ENCODE measurements at regions not wholly inside any gene's neighbourhood (a gene's known extent, or its start where the extent isn't known, plus 50 kb on each side); places are given as distances from the start of the nearest gene placed in this dataset.

DNA sequence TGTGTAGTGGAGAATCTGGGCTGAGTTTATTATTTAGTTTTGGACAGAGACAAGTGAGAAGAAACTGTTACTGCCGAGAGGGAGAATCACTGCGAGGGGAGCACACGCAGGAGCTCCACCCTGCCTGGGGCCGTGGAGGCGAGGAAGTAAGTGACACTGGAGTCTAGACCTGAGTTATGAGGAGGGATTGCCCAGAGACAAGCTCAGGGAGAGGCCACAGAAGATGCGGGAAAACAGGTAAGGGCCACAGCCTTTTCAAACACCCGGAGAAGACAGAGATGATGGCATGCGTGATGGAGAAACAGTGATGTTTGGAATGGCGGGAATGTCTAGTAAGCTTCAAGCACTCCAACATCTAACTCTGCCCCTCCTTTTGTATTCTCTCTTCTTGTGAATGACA, 84.1 kb downstream of the TNFSF11 start:
- no peak for TF ChIP-seq YY1 (IDR thresholded peaks at IDR 0.05; ENCODE audit: low read depth)
- TF ChIP-seq, protein P1, sequence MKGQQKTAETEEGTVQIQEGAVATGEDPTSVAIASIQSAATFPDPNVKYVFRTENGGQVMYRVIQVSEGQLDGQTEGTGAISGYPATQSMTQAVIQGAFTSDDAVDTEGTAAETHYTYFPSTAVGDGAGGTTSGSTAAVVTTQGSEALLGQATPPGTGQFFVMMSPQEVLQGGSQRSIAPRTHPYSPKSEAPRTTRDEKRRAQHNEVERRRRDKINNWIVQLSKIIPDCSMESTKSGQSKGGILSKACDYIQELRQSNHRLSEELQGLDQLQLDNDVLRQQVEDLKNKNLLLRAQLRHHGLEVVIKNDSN (IDR thresholded peaks at IDR 0.05), result no peak
- no peak for TF ChIP-seq EGR1 (IDR thresholded peaks at IDR 0.05)
- no peak for TF ChIP-seq TCF12 (IDR thresholded peaks at IDR 0.05; ENCODE audit: low read depth)
- TF ChIP-seq CREB1 (IDR thresholded peaks at IDR 0.05; ENCODE audit: low read depth), result no peak
- TF ChIP-seq CEBPB (IDR thresholded peaks at IDR 0.05), result no peak
- TF ChIP-seq, protein P2, sequence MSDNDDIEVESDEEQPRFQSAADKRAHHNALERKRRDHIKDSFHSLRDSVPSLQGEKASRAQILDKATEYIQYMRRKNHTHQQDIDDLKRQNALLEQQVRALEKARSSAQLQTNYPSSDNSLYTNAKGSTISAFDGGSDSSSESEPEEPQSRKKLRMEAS (IDR thresholded peaks at IDR 0.05), result no peak
- no peak for TF ChIP-seq RAD21 (IDR thresholded peaks at IDR 0.05; ENCODE audit: low read depth)

DNA sequence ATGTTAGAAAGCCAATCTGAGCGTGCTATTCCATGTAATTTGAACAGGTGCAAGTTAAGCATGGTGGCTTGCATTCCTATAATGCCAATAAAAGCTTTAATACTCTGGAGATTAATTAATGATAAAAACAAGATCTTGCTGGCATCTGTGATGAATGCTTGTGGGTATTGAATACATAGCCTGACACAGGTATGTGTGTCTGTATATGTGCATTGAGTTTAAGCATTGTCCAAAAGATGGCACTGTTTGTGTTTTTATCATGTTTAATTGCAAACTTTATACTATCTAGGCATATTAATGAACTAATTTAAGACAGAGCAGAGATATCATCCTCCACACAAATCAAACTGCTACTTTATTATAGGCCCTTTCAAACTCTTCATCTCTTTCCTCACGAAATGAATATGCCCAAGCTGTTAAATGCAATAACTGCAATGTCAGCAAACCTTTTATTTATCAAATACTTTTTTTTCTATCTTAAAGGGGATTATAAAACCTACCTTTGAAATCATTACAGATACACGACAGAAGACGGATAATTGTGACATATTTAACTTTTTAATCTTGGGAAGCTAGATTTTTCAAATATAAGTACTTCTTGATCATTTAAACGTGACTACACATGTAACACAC, 86.5 kb downstream of the TNFSF11 start:
- TF ChIP-seq CEBPB (IDR thresholded peaks at IDR 0.05) (no peak), EP300 (IDR thresholded peaks at IDR 0.05; ENCODE audit: borderline replicate concordance) (no peak), FOXM1 (IDR thresholded peaks at IDR 0.05; ENCODE audit: borderline replicate concordance, low read depth) (no peak), RAD21 (IDR thresholded peaks at IDR 0.05; ENCODE audit: low read depth) (peak; percentile 10; the same call in 1 of the 2 replicates), EGR1 (IDR thresholded peaks at IDR 0.05) (no peak), TCF12 (IDR thresholded peaks at IDR 0.05; ENCODE audit: low read depth) (no peak)

DNA sequence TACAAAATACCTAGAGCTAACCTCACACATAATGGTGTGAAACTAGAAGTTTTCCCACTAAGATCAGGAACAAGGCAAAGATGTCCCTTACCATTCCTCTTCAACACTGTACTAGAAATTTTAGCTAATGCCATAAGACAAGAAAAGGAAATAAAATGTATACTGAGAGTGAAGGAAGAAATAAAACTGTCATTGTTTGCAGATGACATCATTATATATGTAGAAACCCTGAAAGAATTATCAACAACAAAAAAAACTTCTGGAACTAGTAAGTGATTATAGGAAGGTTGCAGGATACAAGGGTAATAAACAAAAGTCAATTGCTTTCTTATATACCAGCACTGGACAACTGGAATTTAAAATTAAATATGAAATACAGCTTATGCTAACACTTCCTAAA, 93.7 kb downstream of the TNFSF11 start:
- TF ChIP-seq YY1 (IDR thresholded peaks at IDR 0.05; ENCODE audit: low read depth), result no peak
- TF ChIP-seq, protein P1 (IDR thresholded peaks at IDR 0.05), result no peak
- no peak for TF ChIP-seq FOXM1 (IDR thresholded peaks at IDR 0.05; ENCODE audit: borderline replicate concordance, low read depth)
- TF ChIP-seq, protein P2 (IDR thresholded peaks at IDR 0.05), result no peak
- TF ChIP-seq, protein P3, sequence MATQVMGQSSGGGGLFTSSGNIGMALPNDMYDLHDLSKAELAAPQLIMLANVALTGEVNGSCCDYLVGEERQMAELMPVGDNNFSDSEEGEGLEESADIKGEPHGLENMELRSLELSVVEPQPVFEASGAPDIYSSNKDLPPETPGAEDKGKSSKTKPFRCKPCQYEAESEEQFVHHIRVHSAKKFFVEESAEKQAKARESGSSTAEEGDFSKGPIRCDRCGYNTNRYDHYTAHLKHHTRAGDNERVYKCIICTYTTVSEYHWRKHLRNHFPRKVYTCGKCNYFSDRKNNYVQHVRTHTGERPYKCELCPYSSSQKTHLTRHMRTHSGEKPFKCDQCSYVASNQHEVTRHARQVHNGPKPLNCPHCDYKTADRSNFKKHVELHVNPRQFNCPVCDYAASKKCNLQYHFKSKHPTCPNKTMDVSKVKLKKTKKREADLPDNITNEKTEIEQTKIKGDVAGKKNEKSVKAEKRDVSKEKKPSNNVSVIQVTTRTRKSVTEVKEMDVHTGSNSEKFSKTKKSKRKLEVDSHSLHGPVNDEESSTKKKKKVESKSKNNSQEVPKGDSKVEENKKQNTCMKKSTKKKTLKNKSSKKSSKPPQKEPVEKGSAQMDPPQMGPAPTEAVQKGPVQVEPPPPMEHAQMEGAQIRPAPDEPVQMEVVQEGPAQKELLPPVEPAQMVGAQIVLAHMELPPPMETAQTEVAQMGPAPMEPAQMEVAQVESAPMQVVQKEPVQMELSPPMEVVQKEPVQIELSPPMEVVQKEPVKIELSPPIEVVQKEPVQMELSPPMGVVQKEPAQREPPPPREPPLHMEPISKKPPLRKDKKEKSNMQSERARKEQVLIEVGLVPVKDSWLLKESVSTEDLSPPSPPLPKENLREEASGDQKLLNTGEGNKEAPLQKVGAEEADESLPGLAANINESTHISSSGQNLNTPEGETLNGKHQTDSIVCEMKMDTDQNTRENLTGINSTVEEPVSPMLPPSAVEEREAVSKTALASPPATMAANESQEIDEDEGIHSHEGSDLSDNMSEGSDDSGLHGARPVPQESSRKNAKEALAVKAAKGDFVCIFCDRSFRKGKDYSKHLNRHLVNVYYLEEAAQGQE (IDR thresholded peaks at IDR 0.05; ENCODE audit: low read depth), result no peak
- no peak for TF ChIP-seq CREB1 (IDR thresholded peaks at IDR 0.05; ENCODE audit: low read depth)
- no peak for TF ChIP-seq EGR1 (IDR thresholded peaks at IDR 0.05)
- TF ChIP-seq TEAD4 (IDR thresholded peaks at IDR 0.05), result no peak
- TF ChIP-seq ZBTB7A (IDR thresholded peaks at IDR 0.05; ENCODE audit: low read depth), result no peak
- no peak for TF ChIP-seq CEBPB (IDR thresholded peaks at IDR 0.05)
- TF ChIP-seq TAF1 (IDR thresholded peaks at IDR 0.05; ENCODE audit: low read depth), result no peak
- no peak for TF ChIP-seq TCF12 (IDR thresholded peaks at IDR 0.05; ENCODE audit: low read depth)
- no peak for TF ChIP-seq EP300 (IDR thresholded peaks at IDR 0.05; ENCODE audit: borderline replicate concordance)
- TF ChIP-seq NFIC (IDR thresholded peaks at IDR 0.05), result no peak
- TF ChIP-seq RAD21 (IDR thresholded peaks at IDR 0.05; ENCODE audit: low read depth), result no peak

DNA sequence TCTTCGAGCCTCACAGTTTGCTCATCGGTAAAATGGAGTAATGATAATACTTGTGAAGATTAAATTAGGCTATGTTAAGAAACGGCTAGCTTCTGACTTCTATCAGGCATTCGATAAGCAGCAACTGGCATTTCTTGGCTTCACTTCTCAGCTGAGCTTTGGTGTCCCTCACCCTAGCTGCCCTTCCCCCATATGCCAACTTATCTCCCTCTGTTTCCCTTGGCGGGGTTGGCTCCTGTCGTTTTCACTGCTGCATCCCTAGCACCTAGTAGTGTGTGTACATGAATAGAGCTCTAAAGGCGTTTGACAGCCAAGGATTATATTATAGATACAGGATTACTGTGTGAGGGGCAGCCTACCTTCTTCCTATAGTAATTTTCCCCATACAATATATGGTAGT, 97.5 kb downstream of the TNFSF11 start:
- TF ChIP-seq CEBPB (IDR thresholded peaks at IDR 0.05) (no peak), EP300 (IDR thresholded peaks at IDR 0.05; ENCODE audit: borderline replicate concordance) (no peak), CREB1 (IDR thresholded peaks at IDR 0.05; ENCODE audit: low read depth) (no peak), ZBTB7A (IDR thresholded peaks at IDR 0.05; ENCODE audit: low read depth) (no peak), EGR1 (IDR thresholded peaks at IDR 0.05) (no peak), FOXM1 (IDR thresholded peaks at IDR 0.05; ENCODE audit: borderline replicate concordance, low read depth) (no peak), NFIC (IDR thresholded peaks at IDR 0.05) (no peak), YY1 (IDR thresholded peaks at IDR 0.05; ENCODE audit: low read depth) (no peak), RAD21 (IDR thresholded peaks at IDR 0.05; ENCODE audit: low read depth) (no peak), TCF12 (IDR thresholded peaks at IDR 0.05; ENCODE audit: low read depth) (no peak)
- TF ChIP-seq, protein P3 (IDR thresholded peaks at IDR 0.05; ENCODE audit: low read depth), result no peak
- TF ChIP-seq, protein P1 (IDR thresholded peaks at IDR 0.05), result no peak

DNA sequence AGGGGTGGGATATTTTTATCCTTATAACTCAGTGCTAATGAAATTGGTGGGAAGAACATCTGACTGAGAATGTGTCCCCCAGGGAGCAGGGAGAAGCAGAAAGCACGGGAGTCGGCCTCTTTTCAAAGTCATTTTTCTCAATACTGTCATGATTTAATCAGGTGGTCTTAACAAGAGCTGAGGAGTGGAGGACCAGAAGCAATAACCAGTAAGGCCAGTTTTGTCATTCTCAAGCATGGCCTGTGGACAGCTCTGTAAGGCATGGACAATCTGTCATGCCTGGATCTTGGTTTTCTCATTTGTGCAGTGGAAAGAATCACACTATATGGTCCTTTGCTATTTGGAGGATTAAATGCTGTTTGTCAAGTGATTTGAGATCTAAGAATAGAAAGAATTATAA, 99.7 kb downstream of the TNFSF11 start:
- TF ChIP-seq FOXM1 (IDR thresholded peaks at IDR 0.05; ENCODE audit: borderline replicate concordance, low read depth) (no peak), TAF1 (IDR thresholded peaks at IDR 0.05; ENCODE audit: low read depth) (no peak), RAD21 (IDR thresholded peaks at IDR 0.05; ENCODE audit: low read depth) (no peak), TCF12 (IDR thresholded peaks at IDR 0.05; ENCODE audit: low read depth) (no peak), ZBTB7A (IDR thresholded peaks at IDR 0.05; ENCODE audit: low read depth) (no peak), EP300 (IDR thresholded peaks at IDR 0.05; ENCODE audit: borderline replicate concordance) (no peak), EGR1 (IDR thresholded peaks at IDR 0.05) (no peak), CREB1 (IDR thresholded peaks at IDR 0.05; ENCODE audit: low read depth) (no peak), YY1 (IDR thresholded peaks at IDR 0.05; ENCODE audit: low read depth) (no peak), TEAD4 (IDR thresholded peaks at IDR 0.05) (no peak)
- TF ChIP-seq, protein P2 (IDR thresholded peaks at IDR 0.05), result no peak
- TF ChIP-seq, protein P3 (IDR thresholded peaks at IDR 0.05; ENCODE audit: low read depth), result no peak
- TF ChIP-seq, protein P1 (IDR thresholded peaks at IDR 0.05), result no peak

Data from Ishikawa (cell line).